Activated T-cell treated with anti-CD3 and anti-CD28 coated beads, Interleukin-2, amount 50 U/mL, for 24 hours (primary cell): ENCODE measurements at regions not wholly inside any gene's neighbourhood (a gene's known extent, or its start where the extent isn't known, plus 50 kb on each side); places are given as distances from the start of the nearest gene placed in this dataset.

ENCODE experiments used
- DNase-seq: peaks from one replicate; pipeline ENCODE4 v3.0.0-alpha.2; 2020
- H3K27ac Mint-ChIP-seq: 2 replicates; pipeline ENCODE4 v1.8.0; 2020; ENCODE audit warnings: mild to moderate bottlenecking, mixed read lengths
- H3K27me3 Mint-ChIP-seq: 2 replicates; pipeline ENCODE4 v1.8.0; 2020; ENCODE audit warnings: mixed read lengths
- H3K36me3 Mint-ChIP-seq: 2 replicates; pipeline ENCODE4 v1.8.0; 2020; ENCODE audit warnings: low read depth, mixed read lengths
- H3K4me1 Mint-ChIP-seq: 2 replicates; pipeline ENCODE4 v1.8.0; 2020; ENCODE audit warnings: low read depth, mixed read lengths
- H3K4me3 Mint-ChIP-seq: 2 replicates; pipeline ENCODE4 v1.8.0; 2020; ENCODE audit warnings: mild to moderate bottlenecking, moderate library complexity, mixed read lengths
- H3K9me3 Mint-ChIP-seq: 2 replicates; pipeline ENCODE4 v1.8.0; 2020; ENCODE audit warnings: mixed read lengths

DNA sequence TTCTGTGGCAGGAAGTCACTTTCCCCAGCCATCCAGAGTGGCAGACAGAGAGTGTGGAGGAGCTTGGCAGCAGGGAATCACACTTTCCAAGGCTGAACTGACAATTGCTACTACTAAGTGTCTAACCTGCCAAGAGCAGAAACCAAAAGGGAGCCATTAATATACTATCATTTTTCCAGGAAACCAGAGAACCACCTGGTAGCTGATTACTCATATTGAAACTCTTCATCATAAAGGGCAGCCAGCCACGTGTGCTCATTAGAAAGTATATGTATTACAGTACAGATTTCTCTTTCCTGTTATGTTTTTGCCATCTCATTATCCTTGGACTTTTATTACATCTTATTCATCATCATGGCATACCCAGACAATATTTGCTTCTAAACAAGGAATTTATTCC lies 374.9 kb downstream of the GXYLT1 start:
- Mint-ChIP-seq H3K27ac (no peak overlapping the region), H3K9me3 (no peaks in the 10 kb centered on the region), H3K36me3 (no peaks in the 10 kb centered on the region), H3K4me3 (no peak overlapping the region), H3K27me3 (no peaks in the 10 kb centered on the region), H3K4me1 (peaks cover 4% of the 10 kb centered on the region)
- DNase-seq = no peak

DNA sequence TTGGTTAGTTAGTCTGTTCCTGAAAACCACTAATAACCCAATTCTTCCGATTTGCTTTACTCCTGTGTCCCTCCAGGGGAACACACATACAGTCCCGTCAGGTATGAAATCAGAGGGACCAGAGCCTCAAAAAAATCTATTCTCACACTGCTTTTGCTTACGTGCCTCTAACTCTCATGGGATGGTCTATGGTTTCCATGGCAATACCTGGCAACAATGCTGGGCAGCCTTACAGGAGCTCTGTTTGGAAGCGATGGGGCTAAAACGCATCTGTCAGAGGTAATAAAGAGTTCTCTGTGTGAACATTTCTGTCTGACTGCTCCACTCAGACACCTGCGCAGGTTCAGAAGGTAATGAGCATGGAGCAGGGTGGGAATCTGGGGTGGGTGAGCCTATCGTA lies 376.2 kb downstream of the GXYLT1 start:
- no peaks in the 10 kb centered on the region for H3K9me3 Mint-ChIP-seq
- H3K27me3 Mint-ChIP-seq = peaks cover 3% of the 10 kb centered on the region
- no peaks in the 10 kb centered on the region for H3K36me3 Mint-ChIP-seq
- peaks cover 4% of the 10 kb centered on the region for H3K4me1 Mint-ChIP-seq
- DNase-seq = no peak
- no peak overlapping the region for H3K27ac Mint-ChIP-seq
- H3K4me3 Mint-ChIP-seq = no peak overlapping the region

DNA sequence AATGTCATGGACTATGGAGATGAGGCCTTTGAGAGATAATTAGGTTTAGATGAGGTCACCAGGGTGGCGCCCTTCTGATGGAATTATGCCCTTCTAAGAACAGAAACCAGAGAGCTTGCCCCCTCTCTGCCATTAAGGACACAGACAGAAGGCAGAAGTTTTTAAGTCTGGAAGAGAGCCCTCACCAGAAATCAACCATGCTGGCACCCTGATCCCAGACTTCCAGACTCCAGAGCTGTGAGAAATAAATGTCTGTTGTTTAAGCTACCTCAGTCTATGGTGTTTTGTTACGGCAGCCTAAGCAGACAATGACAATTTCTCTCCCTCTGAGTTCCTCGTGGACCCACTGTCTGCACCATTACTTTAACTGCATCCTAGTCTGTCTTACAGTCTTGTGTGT lies 382.0 kb downstream of the GXYLT1 start:
- Mint-ChIP-seq H3K27ac (no peak overlapping the region), H3K27me3 (peaks cover 3% of the 10 kb centered on the region), H3K4me3 (no peak overlapping the region), H3K9me3 (no peaks in the 10 kb centered on the region), H3K4me1 (no peaks in the 10 kb centered on the region), H3K36me3 (no peaks in the 10 kb centered on the region)
- DNase-seq = no peak

DNA sequence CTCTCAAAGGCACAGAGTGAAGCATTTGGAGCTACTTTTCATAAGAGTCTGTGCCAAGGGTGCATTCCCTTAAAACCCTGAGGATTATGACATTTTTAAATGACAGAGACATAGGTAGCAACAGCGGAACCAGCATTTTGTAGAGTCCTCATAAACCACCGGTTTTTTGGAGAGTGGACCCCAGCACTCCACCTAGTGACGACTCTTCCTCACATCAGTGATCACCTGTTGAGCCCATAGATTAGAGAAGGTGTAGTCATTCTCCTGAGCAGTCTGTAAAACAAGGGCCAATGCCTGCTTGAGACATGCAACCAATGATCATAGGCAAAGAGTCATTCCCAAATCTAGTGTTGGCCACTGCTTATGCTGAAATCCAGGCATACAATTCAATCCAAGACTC lies 399.1 kb downstream of the GXYLT1 start:
- no peaks in the 10 kb centered on the region for H3K36me3 Mint-ChIP-seq
- no peaks in the 10 kb centered on the region for H3K9me3 Mint-ChIP-seq
- H3K27me3 Mint-ChIP-seq = no peaks in the 10 kb centered on the region
- no peak overlapping the region for H3K4me3 Mint-ChIP-seq
- no peak overlapping the region for H3K27ac Mint-ChIP-seq
- DNase-seq = no peak
- no peaks in the 10 kb centered on the region for H3K4me1 Mint-ChIP-seq

DNA sequence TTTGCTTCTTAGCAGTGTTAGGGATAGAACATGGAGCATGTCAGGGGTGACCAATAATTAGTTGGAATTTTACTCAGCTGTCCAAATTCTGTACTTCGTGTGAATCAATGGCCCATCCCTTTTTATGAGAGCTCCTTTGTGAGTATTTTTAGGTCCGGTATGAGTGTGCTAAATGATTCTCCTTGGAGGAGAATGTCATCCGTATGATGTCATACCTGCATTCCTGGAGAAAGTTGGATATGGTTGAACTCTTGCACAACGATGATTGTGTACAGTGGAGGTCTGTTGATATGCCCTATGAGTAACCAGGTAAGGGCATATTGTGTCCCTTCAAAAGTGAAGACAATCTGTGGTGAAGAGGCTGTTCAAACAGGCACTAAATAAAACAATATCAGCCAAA lies 400.8 kb downstream of the GXYLT1 start:
- Mint-ChIP-seq H3K9me3 (no peaks in the 10 kb centered on the region), H3K27ac (no peak overlapping the region), H3K4me1 (no peaks in the 10 kb centered on the region), H3K27me3 (no peaks in the 10 kb centered on the region), H3K4me3 (no peak overlapping the region), H3K36me3 (no peaks in the 10 kb centered on the region)
- DNase-seq = no peak

DNA sequence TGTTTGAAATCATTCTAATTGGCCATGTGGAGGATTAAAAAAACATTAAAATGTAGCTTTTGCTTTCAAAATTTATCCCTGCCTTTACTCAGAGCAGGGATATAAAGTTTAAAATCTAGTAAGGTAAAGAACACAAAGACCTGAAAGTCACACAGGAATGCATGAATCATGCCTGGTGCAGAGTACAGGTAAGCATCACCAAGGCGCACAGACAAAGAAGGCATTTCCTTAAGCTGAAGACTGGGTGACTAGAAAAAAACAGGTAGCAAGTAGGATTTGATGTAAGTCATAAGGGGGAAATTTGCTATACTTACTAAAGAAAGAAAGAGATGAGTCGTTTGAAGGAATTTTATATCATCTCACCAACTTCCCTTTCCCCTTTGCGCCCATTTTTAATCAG lies 405.6 kb downstream of the GXYLT1 start:
- H3K27me3 Mint-ChIP-seq = no peaks in the 10 kb centered on the region

DNA sequence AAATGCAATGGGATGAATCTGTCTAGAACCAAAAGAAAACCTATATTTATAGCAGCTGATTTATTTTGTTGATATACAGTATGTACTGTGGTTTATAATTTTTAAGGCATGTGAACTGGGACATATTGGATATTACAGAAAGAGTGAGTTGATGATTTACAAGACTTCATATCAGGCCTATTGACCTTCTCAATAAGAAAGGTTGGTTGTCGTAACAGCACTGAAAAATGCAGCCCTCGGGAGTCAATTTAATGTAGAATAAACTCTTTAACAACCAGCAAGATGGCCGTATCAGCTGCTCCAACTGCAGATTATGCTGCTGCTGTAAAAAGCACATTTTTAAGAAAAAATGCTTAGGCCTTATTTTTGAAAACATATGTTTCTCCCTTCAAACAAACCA lies 407.3 kb downstream of the GXYLT1 start:
- DNase-seq = no peak
- no peak overlapping the region for H3K4me3 Mint-ChIP-seq
- no peaks in the 10 kb centered on the region for H3K36me3 Mint-ChIP-seq
- H3K27me3 Mint-ChIP-seq = no peaks in the 10 kb centered on the region
- no peak overlapping the region for H3K27ac Mint-ChIP-seq
- no peaks in the 10 kb centered on the region for H3K4me1 Mint-ChIP-seq
- no peaks in the 10 kb centered on the region for H3K9me3 Mint-ChIP-seq

More for the DNA sequence above, 405.6 kb downstream of the GXYLT1 start:
- H3K4me3 Mint-ChIP-seq = no peak overlapping the region
- no peak for DNase-seq
- H3K4me1 Mint-ChIP-seq = no peaks in the 10 kb centered on the region
- no peaks in the 10 kb centered on the region for H3K36me3 Mint-ChIP-seq
- H3K27ac Mint-ChIP-seq = no peak overlapping the region
- no peaks in the 10 kb centered on the region for H3K9me3 Mint-ChIP-seq

DNA sequence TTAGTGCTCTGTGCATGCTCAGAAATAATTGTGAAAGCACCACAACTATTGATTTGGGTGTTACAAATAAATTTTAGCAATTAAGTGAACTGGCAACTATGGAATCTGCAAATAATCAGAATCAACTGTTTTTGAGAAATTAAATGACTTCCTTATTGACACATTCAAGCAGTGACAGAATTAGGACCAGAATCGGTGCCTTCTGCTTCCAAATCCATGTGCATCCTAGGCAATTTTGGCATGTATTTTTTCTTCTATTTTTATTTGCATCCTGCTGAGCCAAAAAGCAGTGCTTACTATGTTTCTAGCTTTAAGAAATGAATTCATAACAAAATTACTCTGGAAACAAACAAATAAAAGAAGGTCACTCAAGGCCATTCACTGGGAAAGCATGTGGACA lies 408.2 kb downstream of the GXYLT1 start:
- Mint-ChIP-seq H3K36me3 (no peaks in the 10 kb centered on the region), H3K4me3 (no peak overlapping the region), H3K4me1 (no peaks in the 10 kb centered on the region), H3K27me3 (no peaks in the 10 kb centered on the region), H3K27ac (no peak overlapping the region), H3K9me3 (no peaks in the 10 kb centered on the region)
- DNase-seq = no peak

DNA sequence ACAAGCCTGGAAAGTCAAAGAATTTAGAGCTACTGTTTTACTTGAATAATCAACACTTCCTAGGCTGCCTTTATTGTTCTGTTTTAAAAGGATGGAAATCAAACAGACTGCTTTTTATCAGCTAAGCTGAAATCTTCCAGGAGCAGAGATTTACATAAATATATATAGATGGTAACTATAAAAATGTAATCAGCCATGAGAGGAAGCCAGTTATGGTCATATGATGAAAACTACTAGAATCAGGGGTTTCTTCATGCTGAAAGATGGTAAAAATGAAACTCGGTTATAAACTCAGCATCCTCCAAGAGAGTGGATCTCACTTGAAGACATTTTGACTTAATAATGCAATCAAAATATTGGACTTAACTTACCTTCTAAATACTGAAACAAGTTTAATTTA lies 413.0 kb downstream of the GXYLT1 start:
- Mint-ChIP-seq H3K4me1 (no peaks in the 10 kb centered on the region), H3K9me3 (no peaks in the 10 kb centered on the region), H3K27ac (no peak overlapping the region)

DNA sequence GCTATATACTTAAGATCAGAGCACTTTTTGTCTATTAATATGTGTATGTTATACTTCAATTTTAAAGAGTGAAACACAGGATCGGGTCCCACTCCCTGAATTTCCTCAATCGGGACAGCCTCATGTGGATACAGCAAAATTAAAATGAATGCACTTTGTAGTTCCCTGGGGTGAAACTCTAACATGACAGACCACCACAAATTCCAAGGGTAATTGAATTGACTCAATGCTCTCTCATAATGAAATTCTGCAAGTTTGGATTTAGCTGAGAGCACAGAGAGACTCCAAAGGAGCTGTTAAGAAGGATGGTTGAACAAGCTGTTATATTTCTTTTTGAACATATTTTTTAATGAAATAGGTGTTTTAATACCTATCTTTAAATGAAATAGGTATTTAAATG lies 413.6 kb downstream of the GXYLT1 start:
- no peak for DNase-seq
- no peaks in the 10 kb centered on the region for H3K27me3 Mint-ChIP-seq
- no peak overlapping the region for H3K4me3 Mint-ChIP-seq
- H3K27ac Mint-ChIP-seq = no peak overlapping the region
- H3K4me1 Mint-ChIP-seq = no peaks in the 10 kb centered on the region
- H3K9me3 Mint-ChIP-seq = no peaks in the 10 kb centered on the region
- H3K36me3 Mint-ChIP-seq = no peaks in the 10 kb centered on the region

More for the DNA sequence above, 413.0 kb downstream of the GXYLT1 start:
- Mint-ChIP-seq H3K4me3 (no peak overlapping the region), H3K27me3 (no peaks in the 10 kb centered on the region), H3K36me3 (no peaks in the 10 kb centered on the region)
- DNase-seq = no peak

DNA sequence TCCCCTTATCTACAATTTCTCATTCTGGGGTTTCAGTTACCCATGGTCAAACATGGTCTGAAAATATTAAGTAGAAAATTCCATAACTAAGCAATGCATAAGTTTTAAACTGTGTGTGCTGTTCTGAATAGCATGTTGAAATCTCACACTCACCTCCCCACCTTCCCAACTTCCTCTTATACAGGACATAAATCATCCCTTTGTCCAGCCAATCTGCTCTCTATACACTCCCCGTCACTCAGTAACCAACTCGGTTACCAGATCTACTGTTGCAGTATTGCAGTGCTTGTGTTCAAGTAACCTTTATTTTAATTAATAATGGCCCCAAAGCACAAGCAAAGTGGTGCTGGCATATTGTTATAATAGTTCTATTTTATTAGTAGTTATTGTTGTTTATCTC lies 420.5 kb downstream of the GXYLT1 start:
- no peaks in the 10 kb centered on the region for H3K9me3 Mint-ChIP-seq
- H3K4me1 Mint-ChIP-seq = no peaks in the 10 kb centered on the region
- H3K36me3 Mint-ChIP-seq = no peaks in the 10 kb centered on the region
- no peak overlapping the region for H3K27ac Mint-ChIP-seq
- DNase-seq = no peak
- H3K4me3 Mint-ChIP-seq = no peak overlapping the region
- H3K27me3 Mint-ChIP-seq = no peaks in the 10 kb centered on the region

DNA sequence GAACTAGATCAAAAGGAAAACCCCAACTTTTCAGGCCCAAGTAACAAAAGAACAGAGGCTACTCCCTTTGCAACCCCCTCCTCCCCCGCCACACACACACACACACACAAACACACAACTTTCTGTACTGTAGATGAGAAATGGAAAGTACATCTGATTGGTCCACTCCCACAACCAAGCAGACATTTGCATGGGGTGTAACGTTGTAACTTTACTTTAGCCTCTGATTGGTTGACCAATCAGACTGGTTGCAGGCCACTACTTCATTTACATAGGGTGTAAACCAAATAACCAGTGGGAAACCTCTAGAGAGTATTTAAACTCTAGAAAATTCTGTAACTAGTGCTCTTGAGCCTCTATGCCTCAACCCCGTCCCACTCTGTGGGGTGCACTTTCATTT lies 425.5 kb downstream of the GXYLT1 start:
- Mint-ChIP-seq H3K4me3 (no peak overlapping the region), H3K27ac (no peak overlapping the region), H3K36me3 (no peaks in the 10 kb centered on the region), H3K27me3 (no peaks in the 10 kb centered on the region), H3K4me1 (no peaks in the 10 kb centered on the region), H3K9me3 (no peaks in the 10 kb centered on the region)
- no peak for DNase-seq

DNA sequence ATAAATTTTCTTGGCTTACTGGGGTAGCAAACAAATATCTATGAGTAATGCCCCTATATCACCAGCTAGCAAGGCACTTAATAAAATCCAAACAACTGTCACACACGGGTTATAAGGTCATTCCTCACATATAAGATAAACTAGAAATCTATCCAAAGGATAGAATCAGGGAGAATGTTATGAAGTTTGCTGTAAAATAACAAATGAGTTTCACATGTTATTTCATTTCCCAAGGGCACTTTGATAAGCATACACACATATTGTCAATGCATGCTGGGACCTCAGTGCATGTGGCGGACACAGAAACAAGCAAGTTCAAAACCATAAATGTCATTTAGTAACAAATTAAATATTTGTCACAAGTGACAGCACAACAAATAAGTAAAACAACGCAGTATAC lies 429.4 kb downstream of the GXYLT1 start:
- H3K27ac Mint-ChIP-seq = no peak overlapping the region
- H3K27me3 Mint-ChIP-seq = peaks cover 2% of the 10 kb centered on the region
- no peak for DNase-seq
- no peak overlapping the region for H3K4me3 Mint-ChIP-seq
- no peaks in the 10 kb centered on the region for H3K4me1 Mint-ChIP-seq
- no peaks in the 10 kb centered on the region for H3K36me3 Mint-ChIP-seq
- peaks cover 1% of the 10 kb centered on the region for H3K9me3 Mint-ChIP-seq

DNA sequence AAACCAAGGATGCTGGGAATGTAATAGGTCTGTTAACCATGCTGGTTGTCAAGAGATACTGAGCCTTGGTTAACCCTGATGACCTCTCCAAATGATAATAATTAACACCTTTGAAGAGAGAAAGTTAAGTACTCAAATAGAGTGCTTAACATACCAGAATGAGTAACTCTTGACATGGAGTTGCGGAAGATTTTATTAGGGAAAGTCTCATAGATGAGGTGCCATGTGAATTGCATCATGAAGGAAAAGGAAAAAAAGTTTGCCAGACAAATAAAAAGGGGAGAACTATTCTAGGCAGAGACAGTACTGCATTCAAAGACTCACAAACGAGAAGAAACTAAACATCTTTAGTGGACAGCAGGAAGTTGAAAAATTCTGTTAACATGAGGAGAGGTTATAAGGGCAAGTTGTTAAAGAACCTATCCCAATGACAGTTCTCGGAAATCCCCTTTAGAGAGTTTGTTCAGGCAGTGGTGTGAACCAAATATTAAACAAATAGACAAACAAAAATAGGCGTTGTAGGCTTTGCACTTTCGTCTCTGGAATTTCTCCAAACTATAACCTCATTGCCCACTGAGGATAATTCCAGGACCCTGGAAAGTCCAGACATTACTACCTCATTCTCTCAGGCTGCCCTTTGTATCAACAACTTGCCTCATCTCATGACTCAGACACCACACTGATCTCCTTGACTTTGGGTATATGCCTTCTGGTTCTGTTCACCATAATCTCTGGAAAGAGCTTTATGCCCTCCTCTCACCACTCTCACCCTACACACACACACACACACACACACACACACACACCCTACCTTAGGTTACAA lies 435.0 kb downstream of the GXYLT1 start:
- peaks cover 2% of the 10 kb centered on the region for H3K27me3 Mint-ChIP-seq
- DNase-seq = no peak
- H3K36me3 Mint-ChIP-seq = no peaks in the 10 kb centered on the region
- H3K27ac Mint-ChIP-seq = no peak overlapping the region
- peaks cover 1% of the 10 kb centered on the region for H3K9me3 Mint-ChIP-seq
- no peaks in the 10 kb centered on the region for H3K4me1 Mint-ChIP-seq
- H3K4me3 Mint-ChIP-seq = no peak overlapping the region

DNA sequence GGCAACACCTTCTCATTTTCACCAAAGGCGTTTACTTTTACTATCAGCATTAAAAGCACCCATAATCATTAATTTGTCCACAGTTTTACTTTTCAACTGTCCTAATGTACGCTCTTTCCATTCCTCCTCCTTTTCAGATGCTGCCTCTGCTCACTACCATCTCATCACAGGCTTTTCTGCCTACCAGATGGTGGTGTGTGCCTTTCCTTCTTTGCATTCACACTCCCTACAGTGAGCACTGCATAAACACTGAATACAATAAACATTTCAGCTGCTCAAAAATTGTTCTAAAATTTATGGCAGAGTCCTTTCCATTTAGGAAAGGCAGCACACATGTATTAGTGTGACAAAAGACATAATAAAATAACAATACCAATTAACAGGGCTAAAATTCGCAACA lies 435.7 kb downstream of the GXYLT1 start:
- peaks cover 1% of the 10 kb centered on the region for H3K9me3 Mint-ChIP-seq
- H3K27ac Mint-ChIP-seq = no peak overlapping the region
- H3K4me3 Mint-ChIP-seq = no peak overlapping the region
- no peaks in the 10 kb centered on the region for H3K36me3 Mint-ChIP-seq
- H3K27me3 Mint-ChIP-seq = peaks cover 2% of the 10 kb centered on the region
- H3K4me1 Mint-ChIP-seq = no peaks in the 10 kb centered on the region
- DNase-seq = no peak

DNA sequence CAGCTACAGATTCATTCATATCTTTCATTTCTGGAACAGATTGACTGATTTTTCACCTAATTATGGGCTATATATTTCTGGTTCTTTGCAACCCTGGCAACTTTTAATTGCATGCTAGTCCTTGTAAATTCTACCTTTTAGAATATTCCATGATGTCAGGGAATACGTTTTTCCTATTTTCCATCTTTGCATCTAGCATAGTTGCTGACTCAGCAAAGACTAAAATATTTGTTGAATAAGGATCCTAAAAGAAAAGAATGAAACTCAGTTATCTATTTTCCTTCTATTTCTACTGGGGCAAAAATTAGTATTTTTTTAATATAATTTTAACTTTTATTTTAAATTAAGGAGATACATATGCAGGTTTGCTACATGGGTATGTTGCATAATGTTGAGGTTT lies 438.3 kb downstream of the GXYLT1 start:
- Mint-ChIP-seq H3K9me3 (no peaks in the 10 kb centered on the region), H3K27me3 (no peaks in the 10 kb centered on the region), H3K4me3 (no peak overlapping the region), H3K36me3 (no peaks in the 10 kb centered on the region), H3K27ac (no peak overlapping the region), H3K4me1 (no peaks in the 10 kb centered on the region)
- no peak for DNase-seq
